IPS DF 6.9 (cell line): ENCODE measurements at regions not wholly inside any gene's neighbourhood (a gene's known extent, or its start where the extent isn't known, plus 50 kb on each side); places are given as distances from the start of the nearest gene placed in this dataset.

Source experiments
- DNase-seq: peaks from one replicate; pipeline ENCODE4 v3.0.0-alpha.2; 2013; ENCODE audit warnings: low read depth, low spot score
- H3K27ac ChIP-seq: one replicate; pipeline ENCODE4 v1.5.1; 2013; ENCODE audit warnings: low read length, control low read depth
- H3K27me3 ChIP-seq: 2 replicates; pipeline ENCODE4 v1.6.1; 2013; ENCODE audit warnings: mild to moderate bottlenecking, low read length; ENCODE audit not compliant: control insufficient read depth, insufficient read depth
- H3K36me3 ChIP-seq: 2 replicates; pipeline ENCODE4 v1.6.1; 2013; ENCODE audit warnings: low read length; ENCODE audit not compliant: control insufficient read depth, insufficient read depth
- H3K4me1 ChIP-seq: 2 replicates; pipeline ENCODE4 v1.6.1; 2013; ENCODE audit warnings: low read length; ENCODE audit not compliant: control insufficient read depth, insufficient read depth
- H3K4me3 ChIP-seq: 2 replicates; pipeline ENCODE4 v1.5.1; 2013; ENCODE audit warnings: mild to moderate bottlenecking, low read length
- H3K9me3 ChIP-seq: 2 replicates; pipeline ENCODE4 v1.6.1; 2013; ENCODE audit warnings: low read length, inconsistent platforms; ENCODE audit not compliant: control insufficient read depth, insufficient read depth
- WGBS: extraction: QIAGEN DNeasy Blood & Tissue Kit; methylation state at CpG from one replicate; pipeline ENCODE4 v1.1.7; 2013; ENCODE audit warnings: mixed read lengths, missing lambda C conversion rate; ENCODE audit not compliant: insufficient read length, insufficient coverage; 5-methylcytosine and 5-hydroxymethylcytosine counted together

DNA sequence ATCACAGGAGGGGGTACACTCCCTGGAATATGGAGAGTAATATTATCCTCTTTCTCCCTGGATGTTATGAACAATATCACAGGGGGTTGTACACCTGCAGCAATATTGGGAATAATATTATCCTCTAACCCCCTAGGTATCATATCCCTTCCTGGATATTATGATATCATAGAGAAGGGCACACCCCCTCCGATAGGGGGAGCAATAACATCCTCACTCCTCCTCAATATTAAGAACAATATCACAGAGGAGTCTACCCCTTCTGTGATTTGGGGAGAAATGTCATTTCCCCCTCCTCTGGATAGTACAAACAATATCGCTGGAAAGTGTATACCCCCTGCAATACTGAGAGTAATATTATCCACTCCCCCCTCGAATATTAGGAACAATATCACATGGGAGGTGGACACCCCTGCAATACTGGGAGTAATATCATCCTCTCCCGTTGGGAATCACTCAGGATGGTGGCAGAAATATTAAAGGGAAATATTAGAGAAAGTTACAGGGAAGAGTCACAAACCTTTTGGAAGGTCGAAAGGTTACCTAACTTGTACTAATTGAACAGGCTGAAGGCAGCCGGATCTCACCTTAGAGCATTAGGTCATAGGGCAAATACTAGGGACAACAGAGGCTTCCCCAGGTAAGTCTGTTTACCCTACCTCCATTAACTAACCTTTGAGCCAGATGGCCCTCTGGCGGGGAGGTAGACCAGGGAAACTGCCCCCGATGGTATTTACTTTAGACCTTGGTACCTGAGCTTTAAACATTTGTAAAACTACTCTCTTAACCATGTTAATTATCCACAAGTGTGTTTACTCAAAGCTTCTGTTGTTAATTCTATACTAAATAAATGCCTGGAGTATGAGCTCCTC, 57.5 kb upstream of the FREM1 start:
- no peaks in the 10 kb centered on the region for H3K27me3 ChIP-seq
- H3K36me3 ChIP-seq = no peaks in the 10 kb centered on the region
- H3K4me1 ChIP-seq = no peaks in the 10 kb centered on the region
- no peaks in the 10 kb centered on the region for H3K9me3 ChIP-seq
- no peak for DNase-seq
- H3K27ac ChIP-seq = no peak overlapping the region
- no peak overlapping the region for H3K4me3 ChIP-seq
- WGBS = no CpG with 5 or more reads among the region's 8 CpGs

- H3K36me3 ChIP-seq = no peaks in the 10 kb centered on the region
- DNase-seq = no peak
- H3K27ac ChIP-seq = no peak overlapping the region
- no peaks in the 10 kb centered on the region for H3K27me3 ChIP-seq
- no CpG with 5 or more reads among the region's 4 CpGs for WGBS
- H3K9me3 ChIP-seq = no peaks in the 10 kb centered on the region
- no peak overlapping the region for H3K4me3 ChIP-seq
- no peaks in the 10 kb centered on the region for H3K4me1 ChIP-seq
These were observed 52.1 kb upstream of the FREM1 start for GRCh38 chr9:14962193-14962882.

DNA sequence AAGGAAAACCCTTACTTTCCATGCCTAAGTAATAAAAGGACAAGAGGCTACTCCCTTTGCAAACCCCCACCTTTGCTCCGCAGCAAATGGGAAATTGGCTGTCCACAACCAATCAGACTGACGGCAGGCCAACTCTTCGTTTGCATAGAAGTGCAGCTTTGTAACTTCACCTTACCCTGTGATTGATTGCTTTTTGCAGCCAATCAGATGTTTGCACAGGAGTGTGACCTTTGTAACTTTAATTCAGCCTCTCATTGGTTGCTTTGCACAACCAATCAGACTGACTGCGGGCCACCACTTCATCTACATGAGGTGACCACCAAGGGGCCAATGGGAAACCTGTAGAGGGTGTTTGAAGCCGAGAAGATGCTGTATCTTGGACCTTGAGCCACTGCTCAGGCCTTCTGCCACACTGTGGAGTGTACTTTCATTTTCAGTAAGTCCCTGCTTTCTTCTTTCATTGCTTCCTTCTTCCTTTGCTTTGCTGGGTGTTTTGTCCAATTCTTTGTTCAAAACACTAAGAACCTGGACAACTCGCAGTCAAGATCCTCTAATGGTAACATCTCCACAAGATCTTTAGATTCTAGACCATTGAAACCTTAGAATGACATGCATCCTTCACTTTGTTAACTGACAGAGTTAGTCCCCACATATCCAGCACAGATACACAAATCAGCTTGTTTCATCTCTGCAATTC, 51.3 kb upstream of the FREM1 start:
- WGBS = no CpG with 5 or more reads among the region's 6 CpGs
- Histone ChIP-seq H3K27ac (no peak overlapping the region), H3K27me3 (no peaks in the 10 kb centered on the region), H3K4me3 (no peak overlapping the region), H3K4me1 (no peaks in the 10 kb centered on the region), H3K9me3 (no peaks in the 10 kb centered on the region), H3K36me3 (no peaks in the 10 kb centered on the region)
- DNase-seq = no peak

GRCh38 chr9:14960881-14961280, 50.7 kb upstream of the FREM1 start:
- H3K27me3 ChIP-seq = no peaks in the 10 kb centered on the region
- H3K36me3 ChIP-seq = no peaks in the 10 kb centered on the region
- WGBS = no CpG with 5 or more reads among the region's 4 CpGs
- no peak for DNase-seq
- H3K27ac ChIP-seq = no peak overlapping the region
- no peaks in the 10 kb centered on the region for H3K9me3 ChIP-seq
- no peaks in the 10 kb centered on the region for H3K4me1 ChIP-seq
- H3K4me3 ChIP-seq = no peak overlapping the region
